ENCODE measurements at regions not wholly inside any gene's neighbourhood (a gene's known extent, or its start where the extent isn't known, plus 50 kb on each side); places are given as distances from the start of the nearest gene placed in this dataset.

DNA sequence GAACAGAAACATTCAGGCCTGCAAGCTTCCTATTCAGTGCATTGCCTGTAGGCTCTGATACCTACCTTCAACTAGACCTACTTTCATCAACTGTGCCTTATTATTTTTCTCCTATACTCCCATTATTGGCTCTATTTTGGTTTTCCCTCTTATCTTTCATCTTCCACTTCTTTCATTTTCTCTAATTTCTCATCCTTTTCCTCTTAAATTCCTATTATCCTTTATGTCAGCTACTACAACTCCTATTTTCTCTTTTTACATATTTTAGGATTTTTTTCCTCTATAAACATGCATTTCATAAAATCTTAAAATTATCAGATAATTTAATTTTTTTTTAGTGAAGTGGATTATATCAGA, 61.6 kb upstream of the PRDM8 start:
- H3K27me3 ChIP-seq (ENCODE audit: control insufficient read depth, insufficient read depth, low read length): no peaks in the 10 kb centered on the region
- H3K4me3 ChIP-seq (ENCODE audit: low read depth, low read length): no peak overlapping the region
- TF ChIP-seq, protein P1, sequence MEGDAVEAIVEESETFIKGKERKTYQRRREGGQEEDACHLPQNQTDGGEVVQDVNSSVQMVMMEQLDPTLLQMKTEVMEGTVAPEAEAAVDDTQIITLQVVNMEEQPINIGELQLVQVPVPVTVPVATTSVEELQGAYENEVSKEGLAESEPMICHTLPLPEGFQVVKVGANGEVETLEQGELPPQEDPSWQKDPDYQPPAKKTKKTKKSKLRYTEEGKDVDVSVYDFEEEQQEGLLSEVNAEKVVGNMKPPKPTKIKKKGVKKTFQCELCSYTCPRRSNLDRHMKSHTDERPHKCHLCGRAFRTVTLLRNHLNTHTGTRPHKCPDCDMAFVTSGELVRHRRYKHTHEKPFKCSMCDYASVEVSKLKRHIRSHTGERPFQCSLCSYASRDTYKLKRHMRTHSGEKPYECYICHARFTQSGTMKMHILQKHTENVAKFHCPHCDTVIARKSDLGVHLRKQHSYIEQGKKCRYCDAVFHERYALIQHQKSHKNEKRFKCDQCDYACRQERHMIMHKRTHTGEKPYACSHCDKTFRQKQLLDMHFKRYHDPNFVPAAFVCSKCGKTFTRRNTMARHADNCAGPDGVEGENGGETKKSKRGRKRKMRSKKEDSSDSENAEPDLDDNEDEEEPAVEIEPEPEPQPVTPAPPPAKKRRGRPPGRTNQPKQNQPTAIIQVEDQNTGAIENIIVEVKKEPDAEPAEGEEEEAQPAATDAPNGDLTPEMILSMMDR (IDR thresholded peaks at IDR 0.05; ENCODE audit: insufficient read depth, low read depth, low read length): no peak
- POLR2A ChIA-PET: no interaction called here
- DNase-seq (ENCODE audit: low read depth): no peak
- CTCF ChIA-PET: interaction anchor here (2.3 kb wide), 1 partner anchor 10 kb away, joined by 5 read pairs; no protein-coding TSS in a partner anchor
- no peaks in the 10 kb centered on the region for H3K36me3 ChIP-seq (ENCODE audit: control insufficient read depth, insufficient read depth, low read length)

DNA sequence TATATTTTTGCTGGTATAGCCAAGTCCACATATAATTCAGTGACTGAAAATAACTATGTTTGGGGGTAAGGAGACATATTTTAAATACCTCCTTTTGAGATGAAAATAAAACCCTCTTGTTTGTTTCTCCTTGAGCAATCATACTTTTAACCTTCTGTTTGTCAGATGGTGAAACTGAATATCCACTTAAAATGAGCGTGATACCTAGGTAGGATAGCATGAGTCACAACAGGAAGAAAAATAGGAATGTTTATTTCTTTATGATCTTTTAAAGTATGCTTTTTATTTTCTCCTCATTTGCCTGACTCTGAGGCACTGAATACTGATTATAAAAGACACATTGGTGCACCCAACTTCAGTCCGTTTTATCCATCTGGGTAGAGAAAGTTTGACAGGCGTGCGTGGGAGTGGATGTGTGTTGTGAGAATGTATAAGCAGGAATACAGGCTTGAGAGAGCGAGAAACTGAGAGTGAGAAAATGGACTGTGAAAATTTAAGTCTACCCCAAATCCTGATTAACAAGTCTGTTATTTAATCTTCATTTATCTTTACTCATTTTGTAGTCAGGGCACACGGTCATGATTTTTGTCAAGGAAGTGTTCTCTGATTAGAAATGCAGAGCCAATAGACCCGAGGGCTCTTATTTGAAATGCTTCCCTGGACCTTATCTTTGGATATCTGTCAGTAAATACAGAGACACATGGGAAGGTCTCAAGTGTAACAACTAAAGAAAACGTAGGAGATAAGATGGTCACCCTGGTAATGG, 62.1 kb upstream of the ANTXR2 start:
- Histone ChIP-seq H3K4me3 (ENCODE audit: low read depth, low read length) (no peak overlapping the region), H3K27me3 (ENCODE audit: control insufficient read depth, insufficient read depth, low read length) (no peaks in the 10 kb centered on the region), H3K36me3 (ENCODE audit: control insufficient read depth, insufficient read depth, low read length) (no peaks in the 10 kb centered on the region)
- CTCF ChIA-PET: interaction anchor here (2.3 kb wide), 1 partner anchor 9 kb away, joined by 5 read pairs; no protein-coding TSS in a partner anchor
- TF ChIP-seq, protein P1 (IDR thresholded peaks at IDR 0.05; ENCODE audit: insufficient read depth, low read depth, low read length): no peak
- POLR2A ChIA-PET: no interaction called here
- DNase-seq (ENCODE audit: low read depth): no peak

DNA sequence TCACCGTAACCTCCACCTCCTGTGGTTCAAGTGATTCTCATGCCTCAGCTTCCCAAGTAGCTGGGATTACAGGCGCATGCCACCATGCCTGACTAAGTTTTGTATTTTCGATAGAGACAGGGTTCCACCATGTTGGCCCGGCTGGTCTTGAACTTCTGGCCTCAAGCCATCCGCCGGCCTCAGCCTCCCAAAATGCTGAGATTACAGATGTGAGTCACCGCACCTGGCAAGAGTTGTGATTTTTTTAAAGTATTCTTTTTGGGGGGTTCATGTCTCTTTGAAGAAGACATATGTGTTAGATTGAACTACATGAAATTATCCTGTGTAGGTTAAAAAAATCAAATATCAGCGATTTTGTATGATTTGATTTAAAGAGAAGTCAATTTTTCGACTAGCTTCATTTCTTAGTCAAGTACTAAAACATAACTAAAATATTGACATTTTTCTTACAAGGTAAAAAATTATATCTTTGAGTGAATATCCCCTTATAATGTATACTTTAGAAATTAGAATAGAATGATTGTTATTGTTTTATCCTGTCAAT, 60.3 kb upstream of the ANTXR2 start:
- no peak for DNase-seq (ENCODE audit: low read depth)
- H3K4me3 ChIP-seq (ENCODE audit: low read depth, low read length): no peak overlapping the region
- TF ChIP-seq, protein P1 (IDR thresholded peaks at IDR 0.05; ENCODE audit: insufficient read depth, low read depth, low read length): no peak
- no peaks in the 10 kb centered on the region for H3K36me3 ChIP-seq (ENCODE audit: control insufficient read depth, insufficient read depth, low read length)
- POLR2A ChIA-PET: no interaction called here
- CTCF ChIA-PET: interaction anchor here (1.1 kb wide), 1 partner anchor 9 kb away, joined by 3 read pairs; no protein-coding TSS in a partner anchor
- no peaks in the 10 kb centered on the region for H3K27me3 ChIP-seq (ENCODE audit: control insufficient read depth, insufficient read depth, low read length)

DNA sequence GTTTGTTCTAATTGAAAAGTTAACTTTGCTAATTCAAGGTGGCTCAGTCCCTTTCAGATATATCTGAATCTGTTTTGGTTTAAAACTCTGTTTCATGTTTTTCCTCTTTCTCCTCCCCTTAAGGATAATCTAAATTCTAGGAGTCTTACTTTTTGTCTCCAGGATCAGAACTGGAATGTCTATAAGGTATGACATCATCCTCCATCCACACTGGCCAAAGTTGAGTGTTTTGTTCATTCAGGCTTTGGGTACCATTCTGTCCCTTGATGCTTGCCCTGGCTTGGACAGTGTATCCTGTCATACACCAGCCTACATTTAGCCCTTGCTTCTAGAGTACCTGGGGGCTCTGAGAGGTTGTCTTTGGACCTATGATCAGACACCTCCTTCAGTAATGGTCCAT, 56.8 kb upstream of the ANTXR2 start:
- H3K4me3 ChIP-seq (ENCODE audit: low read depth, low read length): no peak overlapping the region
- no peaks in the 10 kb centered on the region for H3K36me3 ChIP-seq (ENCODE audit: control insufficient read depth, insufficient read depth, low read length)
- TF ChIP-seq, protein P1 (IDR thresholded peaks at IDR 0.05; ENCODE audit: insufficient read depth, low read depth, low read length): no peak
- no peak for DNase-seq (ENCODE audit: low read depth)
- ChIA-PET CTCF (interaction anchor here (0.9 kb wide), 1 partner anchor 55 kb away, joined by 5 read pairs; no protein-coding TSS in a partner anchor), POLR2A (no interaction called here)
- H3K27me3 ChIP-seq (ENCODE audit: control insufficient read depth, insufficient read depth, low read length): no peaks in the 10 kb centered on the region

DNA sequence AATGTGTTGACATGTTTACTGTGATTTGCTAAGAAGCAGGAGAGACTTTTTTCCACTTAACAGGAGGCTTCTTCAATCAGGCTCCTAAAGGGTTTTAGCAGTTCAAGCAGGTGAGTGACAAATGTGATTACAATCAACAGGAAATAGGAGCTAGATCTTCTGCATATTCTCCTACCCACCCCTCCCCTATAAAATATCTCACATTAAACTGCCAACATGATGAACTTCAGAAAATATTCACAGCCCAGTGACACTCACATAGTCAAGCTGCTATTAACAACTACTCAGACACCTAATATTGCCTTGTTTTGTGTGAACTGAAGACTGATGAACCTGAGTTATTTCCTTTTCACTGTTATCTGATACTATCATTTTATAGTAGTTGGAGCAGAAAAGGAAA, 55.9 kb upstream of the ANTXR2 start:
- Histone ChIP-seq H3K36me3 (ENCODE audit: control insufficient read depth, insufficient read depth, low read length) (no peaks in the 10 kb centered on the region), H3K4me3 (ENCODE audit: low read depth, low read length) (no peak overlapping the region), H3K27me3 (ENCODE audit: control insufficient read depth, insufficient read depth, low read length) (no peaks in the 10 kb centered on the region)
- DNase-seq (ENCODE audit: low read depth): no peak
- TF ChIP-seq, protein P1 (IDR thresholded peaks at IDR 0.05; ENCODE audit: insufficient read depth, low read depth, low read length): no peak
- ChIA-PET POLR2A (no interaction called here), CTCF (interaction anchor here (0.9 to 1.2 kb wide), 3 partner anchors 9 to 56 kb away, joined by 3 to 5 read pairs (median 3); no protein-coding TSS in a partner anchor)
